ENCODE measurements at regions not wholly inside any gene's neighbourhood (a gene's known extent, or its start where the extent isn't known, plus 50 kb on each side); places are given as distances from the start of the nearest gene placed in this dataset.

GRCh38 chr2:18122544-18123210 lies 244.2 kb downstream of the KCNS3 start:
- no peak for DNase-seq

DNA sequence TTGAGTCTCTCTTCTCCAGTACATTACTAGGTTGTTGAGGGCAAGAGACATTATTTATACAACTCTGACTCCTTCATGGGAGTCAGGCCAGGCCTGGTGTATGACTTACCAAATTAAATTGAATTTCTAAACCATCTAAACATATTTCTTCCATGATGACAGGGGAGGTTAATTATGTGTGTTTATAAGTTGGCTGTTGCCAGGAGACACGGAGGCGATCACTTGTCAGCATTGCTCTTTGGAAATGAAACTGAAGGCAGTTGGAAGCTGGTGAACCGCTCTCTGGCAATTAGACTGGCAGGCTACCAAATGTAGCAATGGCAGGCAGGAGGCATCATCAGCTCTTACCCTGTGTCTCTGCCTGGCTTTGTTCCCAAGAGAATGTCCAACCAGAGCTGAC lies 241.4 kb downstream of the KCNS3 start:
- no peak for DNase-seq

DNA sequence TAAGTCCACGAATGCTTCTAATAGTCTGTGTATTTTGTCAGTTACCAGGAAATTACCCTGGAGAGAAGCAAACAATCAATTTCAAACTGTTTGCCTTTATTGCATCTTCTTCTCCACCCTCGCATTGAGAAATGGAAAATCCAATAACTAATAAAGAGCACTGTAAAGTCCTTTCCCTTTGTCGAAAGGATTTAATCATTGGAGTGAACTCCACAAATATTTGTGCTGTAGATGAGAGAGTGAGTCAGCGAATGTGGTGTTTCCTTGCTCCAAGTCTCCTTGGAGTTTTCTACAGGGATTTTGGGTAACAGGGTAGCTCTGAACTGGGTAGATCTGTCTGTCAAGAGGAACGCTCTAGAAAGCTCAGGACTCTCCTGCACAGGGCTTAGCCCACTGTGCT lies 240.2 kb downstream of the KCNS3 start:
- no peak for DNase-seq

DNA sequence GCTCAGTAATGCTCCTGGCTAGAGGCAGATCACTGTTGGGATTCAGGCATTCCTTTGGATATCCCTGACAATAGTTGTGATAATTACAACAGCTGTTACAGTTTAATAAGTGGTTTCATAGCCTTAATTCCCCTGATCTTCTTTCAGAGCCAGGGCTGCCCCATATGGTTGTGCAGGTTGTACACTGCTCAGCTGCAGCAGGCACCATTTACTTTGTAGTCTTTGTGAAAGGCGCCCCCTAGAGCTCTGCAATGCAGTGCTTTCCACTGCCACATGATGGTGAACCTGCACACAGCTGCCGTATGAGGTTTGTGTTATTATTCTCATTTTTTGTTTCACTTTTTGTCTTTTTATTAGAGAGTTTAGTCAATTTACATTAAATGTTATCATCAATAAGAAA lies 239.1 kb downstream of the KCNS3 start:
- no peak for DNase-seq

DNA sequence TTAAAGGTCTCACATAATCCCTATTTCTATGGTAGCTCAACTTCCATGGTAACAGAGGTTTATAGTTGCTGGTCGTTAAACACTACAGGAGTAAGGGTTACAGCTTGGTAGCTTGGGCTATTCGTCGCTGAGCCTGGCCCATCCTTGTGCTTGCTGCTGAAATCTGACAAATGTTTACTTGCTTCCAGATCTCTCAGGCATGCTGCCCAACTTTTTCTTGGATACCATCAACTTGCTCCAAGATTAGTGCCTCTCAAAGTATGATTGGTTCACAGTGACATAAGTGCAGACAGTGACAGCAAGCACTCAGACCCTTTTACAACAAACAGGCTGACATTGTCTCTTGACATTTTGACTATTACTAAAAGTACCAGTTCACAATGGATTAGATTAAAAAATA lies 231.8 kb downstream of the KCNS3 start:
- no peak for DNase-seq

GRCh38 chr2:18106841-18107240 lies 228.4 kb downstream of the KCNS3 start:
- no peak for DNase-seq

DNA sequence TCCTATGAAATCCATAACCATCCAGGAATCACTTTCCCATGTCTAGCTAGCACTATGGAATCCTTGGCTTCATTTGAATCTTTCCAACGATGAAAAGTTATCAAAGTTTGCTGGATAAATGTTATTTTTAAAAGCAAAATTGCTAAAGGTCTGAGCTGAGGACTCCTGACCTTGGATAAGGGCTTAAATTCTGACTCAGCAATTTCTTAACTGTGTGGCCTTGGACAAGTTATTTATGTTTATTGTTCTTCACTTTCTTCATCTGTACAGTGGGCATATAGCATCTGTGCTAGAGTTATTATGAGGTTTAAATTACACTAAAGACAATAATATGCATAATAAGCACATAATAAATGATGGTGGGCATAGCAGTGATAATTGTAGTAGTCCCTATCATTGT lies 227.5 kb downstream of the KCNS3 start:
- no peak for DNase-seq

- no peak for DNase-seq
Measured at GRCh38 chr2:18104595-18105224, 226.2 kb downstream of the KCNS3 start.

DNA sequence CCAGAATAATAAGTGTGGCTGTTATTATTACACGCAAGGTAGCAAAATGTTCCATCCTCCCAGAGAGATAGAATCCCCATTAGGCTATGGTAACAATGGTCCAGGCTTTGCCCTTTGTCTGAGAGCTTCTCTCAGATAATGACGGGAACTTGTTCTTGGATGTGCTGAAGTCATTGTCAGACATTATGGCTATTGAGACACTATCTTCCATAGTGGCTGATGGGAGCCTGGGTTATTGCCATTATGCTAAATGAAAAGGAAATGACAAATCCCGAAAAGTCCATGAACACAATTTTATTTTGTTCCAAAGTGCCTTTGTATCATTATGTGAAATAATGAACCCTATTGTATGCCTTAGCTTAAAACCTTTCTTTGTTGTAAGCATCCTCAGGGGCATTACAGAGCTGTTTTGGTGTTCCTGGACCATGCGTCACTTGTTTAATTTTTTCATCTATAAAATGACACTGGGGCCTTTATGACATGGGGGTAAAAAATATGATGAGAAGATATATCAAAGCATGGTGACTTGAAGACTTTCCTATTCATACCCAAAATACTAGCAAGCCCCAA lies 218.5 kb downstream of the KCNS3 start:
- no peak for DNase-seq

DNA sequence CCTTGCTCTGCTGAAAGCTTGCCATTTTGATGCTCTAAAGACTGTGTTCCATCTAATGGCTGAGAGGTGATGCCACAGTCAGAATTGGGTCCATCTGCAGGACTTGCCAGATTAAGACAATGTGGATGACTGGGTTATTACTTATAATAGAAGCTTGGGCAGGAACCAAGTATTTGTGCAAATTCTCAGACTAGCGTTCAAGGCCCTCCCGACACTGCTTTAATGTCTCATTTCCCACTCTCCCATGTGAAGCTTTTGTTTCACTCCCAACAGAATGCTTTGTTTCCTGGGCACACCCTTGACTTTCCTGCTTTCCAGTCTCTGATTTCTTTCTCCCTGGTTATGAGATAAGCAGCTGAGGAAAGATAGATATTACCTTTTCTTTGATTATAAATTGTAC lies 215.8 kb downstream of the KCNS3 start:
- no peak for DNase-seq

- DNase-seq = no peak
Measured at GRCh38 chr2:18093196-18093595, 214.7 kb downstream of the KCNS3 start.

GRCh38 chr2:18092760-18093159 lies 214.3 kb downstream of the KCNS3 start:
- DNase-seq = no peak

- DNase-seq = no peak
Measured at GRCh38 chr2:18085593-18085992, 207.1 kb downstream of the KCNS3 start.

DNA sequence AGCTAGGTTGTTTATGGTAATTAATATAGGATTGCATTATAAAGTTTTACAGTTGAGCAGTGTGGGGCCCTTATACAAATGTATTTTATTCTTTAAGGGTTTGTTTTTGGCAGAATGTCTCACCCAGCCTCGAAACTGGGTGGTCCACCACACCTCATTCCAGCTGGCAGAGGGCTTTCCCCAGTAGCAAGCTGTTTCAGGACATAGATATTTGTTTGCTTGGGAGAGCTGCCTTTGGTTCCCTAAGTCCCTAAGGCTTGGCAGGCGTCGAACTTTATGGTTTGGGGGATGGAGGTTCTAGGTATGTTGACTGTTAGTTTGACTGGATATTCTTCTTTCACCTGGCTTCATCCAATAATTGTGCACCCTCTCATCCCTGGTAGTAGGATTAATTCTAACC lies 205.9 kb downstream of the KCNS3 start:
- no peak for DNase-seq

- DNase-seq = no peak
Measured at GRCh38 chr2:18083806-18084205, 205.3 kb downstream of the KCNS3 start.

DNA sequence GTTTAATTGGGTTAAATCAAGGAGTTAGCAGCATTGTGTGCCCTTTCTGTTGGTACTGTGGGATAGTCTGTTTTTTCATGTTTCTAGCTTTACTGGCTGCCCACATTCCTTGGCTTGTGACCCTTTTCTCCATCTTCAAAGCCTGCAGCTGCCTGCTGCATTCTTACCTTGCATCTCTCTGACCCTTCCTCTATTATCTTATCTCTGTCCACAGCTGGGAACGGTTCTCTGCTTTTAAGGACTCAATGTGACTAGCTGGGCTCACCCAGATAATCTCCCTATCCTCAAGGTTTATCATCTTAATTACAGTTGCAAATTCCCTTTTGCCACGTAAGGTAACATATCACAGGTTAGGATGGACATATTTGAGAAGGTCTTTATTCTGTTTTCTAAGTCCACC lies 199.7 kb downstream of the KCNS3 start:
- no peak for DNase-seq

DNA sequence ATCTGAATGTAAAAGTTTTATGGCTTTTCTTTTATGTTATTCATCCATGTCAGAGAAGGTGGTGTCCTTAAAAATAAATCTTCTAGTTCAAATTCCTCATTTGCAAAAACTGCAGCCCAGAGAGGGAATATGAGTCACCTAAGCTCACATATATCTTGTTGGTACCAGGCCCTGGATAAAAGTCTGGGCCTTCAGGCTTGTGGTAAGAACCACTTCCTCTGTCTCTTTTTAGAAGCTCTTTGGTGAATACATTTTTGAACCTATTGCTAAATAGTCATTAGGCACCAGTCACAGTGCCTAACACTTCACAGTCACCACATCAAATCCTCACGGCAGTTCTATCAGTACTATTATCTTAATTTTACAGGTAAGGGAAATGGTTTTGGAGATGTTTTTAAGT lies 199.2 kb downstream of the KCNS3 start:
- no peak for DNase-seq

GRCh38 chr2:18077231-18077630 lies 198.8 kb downstream of the KCNS3 start:
- DNase-seq = no peak

DNA sequence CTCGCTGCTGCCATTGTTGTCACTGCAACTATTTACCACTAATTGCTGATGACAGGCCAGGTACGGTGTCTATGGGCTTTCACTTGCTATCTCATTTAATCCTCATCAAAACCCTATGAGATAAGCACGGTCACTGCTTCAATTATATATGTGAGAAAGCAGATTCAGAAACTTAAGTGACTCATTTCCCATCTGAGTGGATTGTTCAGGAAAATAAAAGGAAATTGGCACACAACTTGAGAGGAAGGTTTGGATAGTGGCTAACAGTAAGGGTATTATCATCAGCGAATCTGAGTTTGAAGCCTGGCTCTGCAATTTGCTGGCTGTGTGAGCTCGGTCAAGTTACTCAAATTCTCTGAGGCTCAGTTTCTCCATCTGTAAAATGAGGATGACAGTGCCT lies 196.0 kb downstream of the KCNS3 start:
- DNase-seq = no peak

GRCh38 chr2:18073601-18074000 lies 195.1 kb downstream of the KCNS3 start:
- DNase-seq = no peak

DNA sequence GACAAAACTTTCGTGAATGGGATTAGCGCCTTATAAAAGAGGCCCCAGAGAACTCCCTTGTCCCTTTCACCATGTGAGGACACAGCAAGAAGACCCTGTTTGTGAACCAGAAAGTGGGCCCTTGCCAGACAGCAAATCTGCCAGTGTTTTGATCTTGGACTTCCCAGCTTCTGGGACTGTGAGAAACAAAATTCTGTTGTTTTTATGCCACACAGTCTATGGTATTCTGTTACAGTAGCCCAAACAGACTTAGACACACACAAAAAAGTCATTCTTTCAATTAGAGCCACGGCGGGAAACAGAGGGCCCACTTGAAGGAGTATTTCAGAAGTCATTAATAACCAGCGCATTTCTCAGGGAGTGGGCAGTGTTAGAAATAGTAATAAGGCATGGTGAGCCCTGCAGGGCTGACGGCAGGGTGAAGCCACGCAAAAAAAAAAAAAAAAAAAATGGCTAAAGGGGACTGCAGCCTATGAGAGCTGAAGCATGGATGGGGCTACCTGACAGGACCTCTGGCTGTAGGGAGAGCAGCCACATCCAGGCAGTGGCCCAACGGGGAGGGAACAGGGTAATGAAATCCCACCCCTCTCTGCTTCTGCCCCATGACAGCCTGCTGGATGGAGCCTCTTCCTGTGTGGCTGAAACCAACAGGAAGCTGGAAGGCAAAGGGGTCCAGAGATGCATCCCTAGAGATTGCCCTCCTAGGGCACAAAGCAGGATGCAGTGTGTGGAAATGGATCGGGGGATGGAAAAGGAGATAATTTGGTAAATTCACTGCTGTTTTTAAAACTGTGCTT lies 189.3 kb downstream of the KCNS3 start:
- no peak for DNase-seq

GRCh38 chr2:18066894-18067293 lies 188.4 kb downstream of the KCNS3 start:
- no peak for DNase-seq

DNA sequence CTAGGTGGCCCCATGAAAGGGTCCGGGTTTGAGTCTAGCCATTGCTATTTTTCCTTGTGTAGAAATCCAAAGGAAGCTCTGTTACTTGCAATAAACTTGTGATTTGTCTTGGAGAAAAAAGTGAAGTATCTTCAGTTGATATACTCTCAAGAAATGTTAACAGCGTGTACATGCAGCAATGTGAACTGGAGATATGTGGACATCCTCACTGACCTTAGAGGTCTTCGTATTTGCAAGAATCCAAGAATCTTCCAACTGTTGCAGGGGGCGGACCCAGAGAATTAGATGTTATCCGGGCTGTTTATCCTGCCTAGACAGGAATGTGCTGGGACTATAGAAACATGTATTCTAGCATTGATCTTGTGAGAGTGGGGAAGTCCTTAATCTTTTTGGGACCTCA lies 187.6 kb downstream of the KCNS3 start:
- DNase-seq = no peak

- DNase-seq = no peak
Measured at GRCh38 chr2:18065249-18065648, 186.8 kb downstream of the KCNS3 start.
